Left ventricle myocardium superior (tissue), 1 donor: ENCODE measurements at regions not wholly inside any gene's neighbourhood (a gene's known extent, or its start where the extent isn't known, plus 50 kb on each side); places are given as distances from the start of the nearest gene placed in this dataset.

Source experiments
- ATAC-seq: fragments of 200-7000 bp; cut with Tn5 transposase; one replicate; pipeline ENCODE4 v1.9.1; 2020; ENCODE audit warnings: mild to moderate bottlenecking, moderate library complexity
- DNase-seq: peaks from one replicate; pipeline ENCODE4 v3.0.0-alpha.2; 2020
- intact Hi-C: fragments of 100-400 bp; cut with micrococcal nuclease; formaldehyde crosslinking; loops from one replicate; pipeline ENCODE4 v1.11.0; 2022
- donor health status: DM: no; HTN: yes; CAD: no; lungs with severe emphysema.

DNA sequence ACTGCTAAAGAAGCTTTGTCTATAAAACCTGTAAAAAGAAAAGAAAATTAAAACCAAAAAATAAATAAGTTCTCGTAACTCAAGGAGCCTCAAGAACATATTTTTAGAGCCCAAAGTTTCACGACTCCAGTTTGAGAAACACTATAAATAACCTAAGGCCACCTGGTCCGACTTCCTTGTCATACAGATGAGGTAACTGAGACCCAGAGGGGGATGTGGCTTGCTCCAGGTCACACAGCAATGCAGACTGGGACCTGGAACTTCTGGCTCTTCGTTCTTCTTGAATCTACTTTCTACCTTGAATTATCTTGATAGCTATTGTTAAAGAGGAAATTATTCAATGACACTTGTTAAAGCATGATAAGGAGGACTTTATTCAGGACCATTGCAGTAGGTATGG is 514.8 kb downstream of the CDK5RAP2 start:
- no peak for DNase-seq
- ATAC-seq, result no peak
- intact Hi-C loops, result no loop called here

DNA sequence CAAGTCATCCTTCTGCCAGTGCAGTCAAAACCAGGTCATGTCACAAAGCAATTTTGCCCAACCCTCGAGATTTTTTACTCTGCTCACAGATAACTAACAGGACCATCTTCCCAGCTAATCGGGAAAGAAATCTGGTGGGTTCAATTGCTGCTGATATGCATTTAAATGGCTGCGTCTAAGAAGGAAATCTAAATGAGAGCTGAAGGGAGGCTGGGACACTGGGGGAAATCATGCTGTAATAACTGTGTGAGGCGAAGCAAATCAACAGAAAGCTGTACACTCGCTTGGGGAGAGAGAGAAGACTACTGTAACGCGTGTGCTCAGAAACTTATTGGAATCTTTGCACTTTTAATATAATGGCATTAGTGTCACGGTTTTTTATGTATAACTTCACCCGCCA is 535.0 kb downstream of the CDK5RAP2 start:
- intact Hi-C loops, result no loop called here
- ATAC-seq (no peak), DNase-seq (no peak)

DNA sequence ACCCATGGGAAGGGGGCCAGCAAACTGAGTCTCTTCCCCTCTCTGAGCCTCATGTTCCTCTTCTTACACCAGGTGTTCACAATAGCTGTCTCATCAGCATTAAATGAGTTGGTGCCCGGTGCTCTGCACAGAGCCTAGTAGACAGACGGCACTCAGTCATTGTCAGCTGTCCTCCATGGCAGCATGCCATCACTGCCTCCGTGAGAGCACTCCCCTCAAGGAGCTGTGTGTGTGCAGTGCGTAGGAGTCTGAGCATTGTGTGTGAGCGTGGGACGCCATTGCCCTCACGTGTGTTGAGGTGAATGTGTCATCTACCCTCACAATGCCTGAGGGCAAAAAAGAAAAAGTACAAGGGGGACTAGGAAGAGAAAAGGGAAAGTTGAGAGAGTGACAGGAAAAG is 536.5 kb downstream of the CDK5RAP2 start:
- ATAC-seq, result no peak
- intact Hi-C loops, result no loop called here
- no peak for DNase-seq

DNA sequence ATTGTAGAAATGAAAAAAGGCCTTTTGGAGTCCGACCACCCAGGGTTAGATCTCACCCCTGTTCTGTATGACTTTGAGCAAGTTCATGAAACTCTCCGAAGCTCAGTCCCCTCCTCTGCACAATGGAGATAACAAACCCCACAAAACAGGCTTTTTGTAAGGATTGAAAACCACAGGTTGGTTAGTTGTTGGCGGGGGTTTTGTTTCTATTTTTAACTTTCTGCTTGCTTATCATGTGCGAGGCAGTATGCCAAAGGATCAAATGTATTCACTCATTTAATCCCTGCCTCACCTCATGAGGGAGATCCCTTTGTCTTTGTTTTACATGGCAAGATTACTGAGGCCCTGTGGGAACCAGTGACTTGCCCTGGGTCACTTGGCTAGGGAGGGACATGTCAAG is 539.1 kb downstream of the CDK5RAP2 start:
- DNase-seq, result no peak
- intact Hi-C loops, result no loop called here
- no peak for ATAC-seq

DNA sequence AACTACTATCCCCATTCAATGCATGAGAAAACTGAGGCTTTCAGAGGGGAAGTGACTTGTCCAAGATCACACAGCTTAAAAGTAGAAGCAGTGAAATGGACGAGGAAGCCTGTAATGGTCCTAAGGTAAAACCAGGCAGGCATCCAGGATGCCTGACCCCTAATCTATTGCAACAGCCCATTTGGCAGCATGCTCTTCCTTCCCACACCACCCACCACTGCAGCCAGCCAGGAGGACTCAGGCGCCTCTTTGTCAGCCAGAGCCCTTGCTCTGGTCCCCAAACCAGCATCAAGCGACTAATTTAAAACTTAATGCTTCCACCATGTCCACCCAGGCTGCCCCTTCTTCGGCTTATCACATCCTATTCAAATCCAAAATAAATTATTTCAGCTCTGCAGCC is 541.6 kb downstream of the CDK5RAP2 start:
- intact Hi-C loops, result no loop called here
- DNase-seq (no peak), ATAC-seq (no peak)

DNA sequence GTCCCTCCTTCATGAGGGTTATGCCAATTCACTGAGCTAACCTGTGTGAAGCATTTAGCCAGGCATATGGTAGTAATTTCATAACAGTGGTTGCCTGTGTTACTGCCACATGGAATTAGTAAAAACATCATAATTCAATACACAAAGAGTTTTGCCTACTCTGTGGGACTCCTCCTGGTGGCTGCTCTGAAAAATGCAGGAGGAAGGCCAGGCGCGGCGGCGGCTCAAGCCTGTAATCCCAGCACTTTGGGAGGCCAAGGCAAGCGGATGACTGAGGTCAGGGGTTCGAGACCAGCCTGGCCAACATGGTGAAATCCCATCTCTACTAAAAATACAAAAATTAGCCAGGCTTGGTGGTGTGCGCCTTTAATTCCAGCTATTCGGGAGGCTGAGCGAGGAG is 547.3 kb downstream of the CDK5RAP2 start:
- ATAC-seq (no peak), DNase-seq (no peak)
- intact Hi-C loops, result no loop called here

DNA sequence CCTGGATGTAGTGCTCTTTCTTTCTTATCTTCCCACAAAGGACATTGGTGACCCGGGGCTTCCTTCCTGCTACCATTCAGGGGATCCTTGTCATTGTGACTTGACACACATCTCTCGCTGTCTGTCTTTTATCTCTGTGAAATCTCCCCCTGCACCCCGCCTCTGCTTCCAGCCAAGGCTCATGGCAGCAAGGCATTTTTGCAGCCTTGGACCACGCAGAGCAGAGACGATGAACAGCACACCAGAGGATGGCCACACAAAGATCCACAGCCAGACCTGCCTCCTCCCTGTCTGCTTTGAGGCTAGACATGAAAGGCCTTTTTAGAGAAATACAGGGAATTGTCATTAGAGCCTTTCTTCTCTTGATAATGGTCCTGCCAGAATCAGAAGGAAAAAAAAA is 549.1 kb downstream of the CDK5RAP2 start:
- intact Hi-C loops, result no loop called here
- ATAC-seq (no peak), DNase-seq (no peak)

DNA sequence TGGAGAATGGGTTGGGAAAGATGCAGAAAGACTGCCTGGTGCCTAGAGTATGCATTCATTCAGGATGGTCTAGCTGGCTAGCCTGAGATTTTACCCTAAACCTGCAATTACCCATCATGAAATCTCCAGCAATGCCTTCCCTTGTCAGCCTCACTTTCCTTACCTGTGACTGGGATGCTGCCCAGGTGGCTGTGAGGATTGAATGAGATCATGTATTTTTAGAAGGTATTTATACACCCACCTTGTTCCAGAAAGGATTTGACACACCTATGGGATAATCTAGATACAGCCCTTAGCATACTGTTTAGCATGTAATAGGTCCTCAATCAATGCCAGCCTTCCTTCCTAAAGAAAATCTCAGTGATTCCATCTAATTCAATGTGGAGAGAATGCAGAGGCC is 561.4 kb downstream of the CDK5RAP2 start:
- ATAC-seq (no peak), DNase-seq (no peak)
- intact Hi-C loops, result no loop called here

DNA sequence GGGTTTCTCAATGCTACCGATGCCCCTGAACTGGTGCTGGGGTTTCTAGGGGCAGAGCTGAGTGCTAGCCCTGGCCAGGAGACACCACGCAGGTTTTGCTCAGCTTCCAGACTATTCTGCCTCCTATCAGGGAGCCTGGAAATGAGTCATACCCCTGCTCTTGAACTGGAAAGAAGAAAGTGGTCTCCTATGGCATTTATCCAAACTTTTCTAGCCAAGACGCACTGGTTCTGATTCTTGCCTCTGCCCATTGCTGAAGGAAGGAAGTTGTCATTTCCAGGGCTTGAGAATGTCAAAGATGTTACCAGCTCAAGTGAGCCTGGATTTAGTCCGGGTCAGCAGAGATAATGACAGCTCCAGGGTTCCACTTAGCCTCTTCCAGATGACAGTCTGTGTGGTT is 561.9 kb downstream of the CDK5RAP2 start:
- intact Hi-C loops, result no loop called here
- no peak for ATAC-seq
- no peak for DNase-seq

DNA sequence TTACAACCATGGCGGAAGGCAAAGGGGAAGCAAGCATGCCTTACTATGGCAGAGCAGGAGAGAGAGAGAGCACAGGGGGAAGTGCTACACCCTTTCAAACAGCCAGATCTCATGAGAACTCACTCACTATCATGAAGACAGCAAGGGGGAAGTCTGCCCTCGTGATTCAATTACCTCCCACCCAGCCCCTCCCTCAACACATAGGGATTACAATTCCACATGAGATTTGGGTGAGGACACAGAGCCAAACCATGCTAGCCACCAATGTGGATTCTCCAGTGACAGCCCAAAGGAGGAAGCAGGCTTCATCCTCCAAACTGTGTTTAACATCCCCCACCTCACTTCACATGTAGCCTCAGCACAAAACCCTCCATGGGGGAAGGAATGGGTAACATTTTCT is 563.7 kb downstream of the CDK5RAP2 start:
- intact Hi-C loops, result no loop called here
- ATAC-seq (no peak), DNase-seq (no peak)

DNA sequence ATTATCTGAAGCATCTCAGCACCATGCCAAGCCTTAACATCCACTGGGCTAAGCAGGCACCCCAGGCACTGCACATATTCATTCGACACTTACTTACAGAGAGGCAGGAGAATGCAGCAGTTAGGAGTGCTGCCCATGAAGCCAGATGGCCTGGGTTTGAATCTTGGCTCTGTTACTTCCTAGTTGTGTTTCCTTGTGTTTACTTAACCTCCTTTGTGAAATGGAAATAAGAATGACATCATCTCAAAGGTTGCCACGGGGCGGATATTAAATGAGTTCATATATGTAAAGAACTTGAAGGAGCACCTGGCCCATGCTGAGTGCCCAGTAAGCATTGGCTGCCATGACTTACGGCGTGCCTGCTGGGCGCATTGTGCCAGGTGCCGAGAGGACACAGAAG is 565.2 kb downstream of the CDK5RAP2 start:
- ATAC-seq (no peak), DNase-seq (no peak)
- intact Hi-C loops, result no loop called here

DNA sequence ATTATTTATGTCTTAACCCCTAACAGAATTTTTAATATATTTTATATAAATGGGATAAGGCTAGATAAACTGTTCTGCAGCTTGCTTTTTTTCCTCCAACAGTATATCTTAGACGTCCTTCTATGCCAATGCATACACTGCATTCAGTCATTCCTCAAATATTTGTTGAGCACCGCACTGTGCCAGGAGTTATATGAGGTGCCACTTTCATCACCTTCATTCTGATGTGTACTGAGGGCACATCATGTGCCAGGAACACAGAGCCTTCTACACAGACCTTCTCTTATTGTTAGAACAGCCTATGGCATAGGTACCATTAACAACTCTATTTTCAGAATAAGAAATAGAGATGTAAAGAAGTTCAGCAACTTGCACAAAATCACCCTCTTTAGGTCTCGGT is 570.1 kb downstream of the CDK5RAP2 start:
- ATAC-seq (no peak), DNase-seq (no peak)
- intact Hi-C loops, result no loop called here

DNA sequence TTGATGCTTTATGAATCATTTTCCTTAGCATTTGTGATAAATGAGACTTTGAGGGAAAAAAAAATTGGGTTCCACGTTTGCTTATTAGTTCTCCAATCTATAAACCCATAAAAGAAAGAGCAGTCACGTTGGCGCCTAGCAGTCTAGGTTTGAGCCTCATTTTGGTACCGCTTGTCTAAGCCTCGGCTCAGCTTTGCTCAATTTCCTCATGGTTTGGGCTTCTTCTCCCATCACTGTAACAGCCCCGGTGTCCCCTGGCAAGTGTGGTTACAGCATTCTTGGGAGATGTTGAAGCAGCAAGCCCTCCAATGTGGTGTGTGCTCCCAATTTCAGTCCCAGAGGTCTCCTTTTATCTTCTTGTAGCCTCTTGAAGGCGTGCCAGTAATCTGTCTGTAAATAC is 578.4 kb downstream of the CDK5RAP2 start:
- no peak for ATAC-seq
- DNase-seq, result no peak
- intact Hi-C loops, result no loop called here

DNA sequence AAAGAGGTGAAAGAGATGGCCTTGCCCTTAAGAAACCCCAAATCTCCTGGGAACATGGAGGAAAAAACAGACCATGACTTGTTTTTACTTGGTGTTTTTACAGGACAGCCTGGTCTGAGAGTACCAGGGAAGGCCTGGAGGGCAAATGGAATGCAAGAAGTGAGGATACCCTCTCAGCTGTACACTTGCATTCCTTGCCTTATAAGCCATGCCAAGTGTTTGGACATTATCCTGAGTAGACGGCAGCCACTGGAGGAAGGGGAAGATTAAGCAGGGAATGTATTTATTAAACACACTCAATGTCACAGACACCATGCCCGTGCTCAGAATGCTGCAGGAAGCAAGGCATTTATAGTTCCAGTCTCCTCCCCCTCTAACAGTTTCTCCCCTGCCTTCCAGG is 581.4 kb downstream of the CDK5RAP2 start:
- intact Hi-C loops, result no loop called here
- ATAC-seq, result no peak
- no peak for DNase-seq

DNA sequence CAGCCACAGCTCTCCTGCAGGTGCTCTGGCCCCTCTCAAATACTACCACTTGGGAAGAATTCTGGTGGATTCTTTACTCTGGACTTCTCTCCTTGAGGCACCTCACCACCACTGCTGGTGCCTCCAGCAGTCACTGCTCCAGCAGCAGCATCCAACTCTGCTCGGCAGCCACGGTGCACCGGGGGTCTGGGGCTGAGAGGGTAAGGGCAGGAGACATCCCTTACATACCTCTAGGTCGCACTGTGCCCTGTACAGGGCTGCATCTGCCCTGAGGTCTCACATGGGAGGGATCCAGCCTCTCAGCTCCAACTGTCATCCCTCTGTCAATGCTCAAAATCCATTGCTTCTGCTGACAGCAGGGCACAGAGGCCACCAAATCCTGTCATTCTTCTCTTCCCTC is 588.2 kb downstream of the CDK5RAP2 start:
- ATAC-seq (no peak), DNase-seq (no peak)
- intact Hi-C loops, result no loop called here

DNA sequence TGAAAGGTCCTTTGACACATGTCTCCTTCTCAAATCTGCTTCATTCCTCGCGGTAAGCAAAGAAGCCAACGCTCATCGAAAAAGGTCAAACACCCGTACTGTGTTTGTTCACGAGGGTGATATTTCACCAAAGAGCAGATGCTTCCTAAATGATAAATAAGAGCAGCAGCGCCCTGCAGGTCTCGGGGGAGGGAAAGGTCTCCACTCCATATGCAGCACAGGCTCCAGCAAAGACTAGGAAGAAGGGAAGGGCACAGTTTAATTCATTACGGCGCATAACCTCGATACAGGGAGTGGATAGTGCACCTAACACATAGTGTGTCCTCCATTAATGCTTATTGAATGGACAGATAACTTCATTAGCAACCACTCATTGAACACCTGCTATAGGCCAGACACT is 593.3 kb downstream of the CDK5RAP2 start:
- intact Hi-C loops, result no loop called here
- ATAC-seq, result no peak
- no peak for DNase-seq

DNA sequence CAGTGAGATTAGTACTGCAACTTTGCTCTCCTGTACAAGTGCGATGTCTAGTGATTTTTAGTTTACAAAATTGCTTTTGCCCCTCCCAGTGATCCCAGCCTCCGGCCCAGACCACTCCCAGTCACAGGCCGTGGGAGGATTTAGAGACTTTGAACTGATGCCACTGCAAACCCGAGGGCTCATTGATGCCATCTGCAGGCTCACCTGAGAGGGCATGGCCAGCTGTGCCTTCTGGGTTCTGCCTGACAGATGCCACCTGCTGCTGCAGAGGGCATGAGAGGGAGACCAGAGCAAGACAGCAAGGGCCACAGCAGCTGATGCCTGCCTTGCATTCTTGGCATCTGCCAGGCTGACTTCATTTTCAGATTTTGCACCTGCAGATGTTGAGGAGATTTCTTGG is 593.8 kb downstream of the CDK5RAP2 start:
- intact Hi-C loops, result no loop called here
- no peak for ATAC-seq

DNA sequence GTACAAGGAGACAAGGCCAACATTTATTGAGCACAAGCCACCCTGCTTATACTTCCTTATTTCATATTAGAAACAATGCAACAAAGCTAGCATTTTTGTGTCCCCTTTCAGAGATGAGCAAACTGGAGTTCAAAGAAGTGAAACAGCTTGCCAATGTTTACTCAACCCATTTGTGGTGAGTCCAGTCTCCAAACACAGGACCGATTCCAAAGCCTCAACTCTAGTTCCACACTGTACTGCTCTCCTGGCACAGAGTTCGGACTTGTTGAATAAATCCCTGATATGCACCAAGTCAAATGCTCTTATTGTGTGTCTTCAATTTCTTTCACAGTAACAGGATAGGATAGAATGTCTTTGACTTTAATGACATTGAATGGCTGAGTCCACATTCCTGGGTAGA is 604.8 kb upstream of the BRINP1 start:
- intact Hi-C loops, result no loop called here
- DNase-seq (no peak), ATAC-seq (no peak)

More for the DNA sequence above, 593.8 kb downstream of the CDK5RAP2 start:
- DNase-seq, result no peak

DNA sequence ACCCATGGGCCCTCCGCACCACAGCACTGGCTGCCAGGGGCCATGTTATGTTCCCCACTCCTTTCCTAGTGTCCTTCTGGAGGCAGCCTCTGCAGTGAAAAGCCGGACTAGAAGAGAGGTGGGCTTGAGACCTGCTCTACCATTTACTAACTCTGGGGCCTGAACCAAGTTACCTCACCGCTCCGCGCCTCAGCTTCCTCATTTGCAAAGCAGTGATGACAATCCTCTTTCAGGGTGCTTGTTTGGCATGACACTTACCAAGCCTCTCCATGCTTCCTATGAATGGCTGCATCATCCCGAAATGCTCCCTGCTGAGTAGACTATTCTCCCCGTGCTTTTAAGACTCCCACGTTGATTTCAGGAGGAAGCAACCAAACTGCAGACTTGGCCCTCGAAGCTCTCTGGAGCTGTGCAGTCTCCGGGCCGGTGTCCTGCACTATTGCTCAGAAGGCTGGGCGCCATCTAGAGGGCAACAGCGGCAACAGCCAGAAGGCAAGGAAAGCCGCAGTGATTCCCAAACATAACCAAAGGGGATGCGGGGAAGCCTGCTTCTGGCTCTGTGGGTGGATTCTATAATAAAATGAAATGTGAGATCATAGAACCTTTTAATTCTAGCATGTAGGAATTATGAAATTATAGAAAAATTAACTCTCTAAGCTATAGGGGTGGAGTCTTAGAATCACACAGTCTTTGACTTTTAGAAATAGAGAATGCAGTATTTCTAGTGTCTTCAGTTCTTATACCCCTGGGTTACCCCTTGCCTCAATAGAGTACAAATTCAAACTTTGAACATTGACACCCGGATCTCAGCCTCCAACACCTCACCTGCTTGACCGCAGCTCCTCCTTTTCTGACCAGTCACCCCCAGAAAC is 599.8 kb upstream of the BRINP1 start:
- DNase-seq (peak; percentile 83), ATAC-seq (peak; percentile 90)
- intact Hi-C loops, result no loop called here

DNA sequence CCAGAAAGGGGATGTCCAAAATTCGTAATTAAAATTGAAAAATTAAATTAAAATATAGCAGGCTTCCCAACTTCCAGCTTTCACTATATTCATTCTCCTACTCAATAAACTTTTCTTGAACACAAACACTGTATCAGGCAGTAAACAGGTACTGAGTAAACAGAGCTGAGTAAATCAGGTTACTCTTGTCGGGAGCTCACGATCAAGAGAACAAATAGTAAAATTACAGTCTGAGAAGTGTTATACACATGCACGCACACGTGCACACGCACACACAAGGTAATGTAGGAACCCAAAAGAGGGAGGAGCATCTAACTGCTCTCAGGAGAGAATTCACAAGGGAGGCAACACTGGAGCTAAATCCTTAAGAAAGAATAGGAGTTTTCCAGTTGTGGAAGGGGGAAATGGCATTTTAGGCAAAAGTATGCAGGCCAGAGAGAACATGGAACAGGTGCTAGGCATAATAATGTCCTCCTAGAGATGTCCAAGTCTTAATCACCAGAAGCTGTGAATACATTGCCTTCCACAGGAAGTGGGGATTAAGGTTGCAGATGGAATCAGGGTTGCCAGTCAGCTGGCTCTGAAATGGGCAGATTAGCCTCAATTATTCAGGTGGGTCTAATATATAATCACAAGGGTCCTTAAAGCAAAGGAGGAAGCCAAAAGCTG is 598.8 kb upstream of the BRINP1 start:
- no peak for ATAC-seq

DNA sequence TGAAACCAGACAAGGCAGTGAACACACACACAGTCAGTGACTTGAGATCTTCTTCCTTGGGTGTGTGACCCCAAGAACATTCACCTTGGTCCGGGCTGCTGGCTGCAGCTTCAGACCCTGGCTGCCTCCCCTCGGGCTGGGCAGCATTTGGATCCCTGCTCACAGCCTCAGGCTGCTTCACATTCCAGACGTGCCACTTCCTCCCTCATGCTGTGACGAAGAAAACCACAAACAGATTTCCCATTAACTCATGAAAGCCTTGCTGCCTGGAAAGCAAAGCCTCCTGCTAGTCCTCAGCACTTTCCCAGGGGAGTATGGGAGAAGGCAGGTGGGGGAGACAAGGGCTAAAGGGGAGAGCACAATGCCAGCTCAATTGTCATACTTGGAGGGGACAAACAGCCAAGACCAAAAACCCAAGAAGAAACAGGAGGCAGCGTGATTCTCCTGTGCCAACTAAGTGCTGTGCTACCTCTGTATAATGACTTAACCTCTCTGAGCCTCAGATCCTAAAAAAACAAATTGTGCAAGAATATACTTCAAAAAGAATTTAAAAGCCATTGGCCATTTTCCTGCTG is 594.6 kb upstream of the BRINP1 start:
- intact Hi-C loops, result no loop called here
- ATAC-seq (peak; percentile 20), DNase-seq (no peak)

More for the DNA sequence above, 598.8 kb upstream of the BRINP1 start:
- no peak for DNase-seq
- intact Hi-C loops, result no loop called here
